NCI-H345 treated with DMSO at 0.1 percent for 48 hours (cell line): ENCODE measurements at regions not wholly inside any gene's neighbourhood (a gene's known extent, or its start where the extent isn't known, plus 50 kb on each side); places are given as distances from the start of the nearest gene placed in this dataset.

ENCODE experiments used
- DNase-seq: peaks from one replicate; lab custom pipeline; 2025; ENCODE audit not compliant: unreplicated experiment; lab: John Stamatoyannopoulos, UW

- DNase-seq, result no peak
Measured at GRCh38 chr2:43023791-43024514, 202.5 kb downstream of the ZFP36L2 start.

GRCh38 chr2:43022896-43023295, 203.5 kb downstream of the ZFP36L2 start:
- no peak for DNase-seq

- no peak for DNase-seq
Measured at GRCh38 chr2:43021791-43022509, 204.5 kb downstream of the ZFP36L2 start.

GRCh38 chr2:43020990-43021669, 205.3 kb downstream of the ZFP36L2 start:
- no peak for DNase-seq

- no peak for DNase-seq
Measured at GRCh38 chr2:43020296-43020695, 206.1 kb downstream of the ZFP36L2 start.

- no peak for DNase-seq
Measured at GRCh38 chr2:43019536-43020183, 206.7 kb downstream of the ZFP36L2 start.

- DNase-seq, result no peak
Measured at GRCh38 chr2:43019025-43019367, 207.4 kb downstream of the ZFP36L2 start.

GRCh38 chr2:43018179-43019024, 208.0 kb downstream of the ZFP36L2 start:
- DNase-seq, result no peak

- no peak for DNase-seq
Measured at GRCh38 chr2:43013821-43014345, 212.5 kb downstream of the ZFP36L2 start.

GRCh38 chr2:43012966-43013365, 213.4 kb downstream of the ZFP36L2 start:
- no peak for DNase-seq

- DNase-seq, result no peak
Measured at GRCh38 chr2:43011158-43011491, 215.3 kb downstream of the ZFP36L2 start.

- no peak for DNase-seq
Measured at GRCh38 chr2:43010438-43011157, 215.8 kb downstream of the ZFP36L2 start.

- no peak for DNase-seq
Measured at GRCh38 chr2:43009448-43009847, 217.0 kb downstream of the ZFP36L2 start.

GRCh38 chr2:43008388-43008787, 216.0 kb upstream of the HAAO start:
- DNase-seq, result no peak

- no peak for DNase-seq
Measured at GRCh38 chr2:43007901-43008300, 215.5 kb upstream of the HAAO start.

- DNase-seq, result no peak
Measured at GRCh38 chr2:43006834-43007543, 214.6 kb upstream of the HAAO start.

- DNase-seq, result no peak
Measured at GRCh38 chr2:43005975-43006833, 213.8 kb upstream of the HAAO start.

- DNase-seq, result no peak
Measured at GRCh38 chr2:43005245-43005974, 213.0 kb upstream of the HAAO start.
